ENCODE measurements at regions not wholly inside any gene's neighbourhood (a gene's known extent, or its start where the extent isn't known, plus 50 kb on each side); places are given as distances from the start of the nearest gene placed in this dataset.
"Not testable (repeated sequence)": the region's sequence is repeated elsewhere in the genome, so short reads cannot be mapped to it uniquely, and the experiment has no call there.

DNA sequence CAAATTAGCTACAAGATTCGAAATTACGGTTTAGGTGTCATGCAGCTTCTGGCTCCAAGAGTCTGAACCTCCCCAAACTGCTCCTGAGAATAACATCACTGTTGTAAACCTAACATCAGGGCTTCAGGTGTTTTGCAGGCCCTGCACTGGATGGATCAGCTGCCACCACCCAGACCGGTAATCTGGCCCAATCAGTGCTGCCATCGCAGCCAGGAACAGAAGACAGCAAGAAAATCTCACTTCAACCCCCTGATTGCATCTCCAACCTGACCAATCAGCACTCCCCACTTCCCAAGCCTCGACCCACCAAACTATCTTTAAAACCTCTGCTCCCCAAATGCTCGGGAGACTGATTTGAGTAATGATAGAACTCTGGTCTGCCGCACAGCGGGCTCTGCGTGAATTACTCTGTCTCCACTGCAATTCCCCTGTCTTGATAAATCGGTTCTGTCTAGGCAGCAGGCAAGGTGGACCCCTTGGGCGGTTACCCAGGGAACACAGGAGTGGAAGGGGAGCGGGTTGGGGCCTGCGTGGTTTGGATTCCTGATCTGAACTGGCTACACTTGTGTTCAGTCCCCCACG is 268.5 kb upstream of the SFSWAP start:
- no peak overlapping the region for H3K4me3 ChIP-seq (ENCODE audit: low read depth, low read length)
- DNase-seq (ENCODE audit: low read depth) = no peak
- TF ChIP-seq, protein P1, sequence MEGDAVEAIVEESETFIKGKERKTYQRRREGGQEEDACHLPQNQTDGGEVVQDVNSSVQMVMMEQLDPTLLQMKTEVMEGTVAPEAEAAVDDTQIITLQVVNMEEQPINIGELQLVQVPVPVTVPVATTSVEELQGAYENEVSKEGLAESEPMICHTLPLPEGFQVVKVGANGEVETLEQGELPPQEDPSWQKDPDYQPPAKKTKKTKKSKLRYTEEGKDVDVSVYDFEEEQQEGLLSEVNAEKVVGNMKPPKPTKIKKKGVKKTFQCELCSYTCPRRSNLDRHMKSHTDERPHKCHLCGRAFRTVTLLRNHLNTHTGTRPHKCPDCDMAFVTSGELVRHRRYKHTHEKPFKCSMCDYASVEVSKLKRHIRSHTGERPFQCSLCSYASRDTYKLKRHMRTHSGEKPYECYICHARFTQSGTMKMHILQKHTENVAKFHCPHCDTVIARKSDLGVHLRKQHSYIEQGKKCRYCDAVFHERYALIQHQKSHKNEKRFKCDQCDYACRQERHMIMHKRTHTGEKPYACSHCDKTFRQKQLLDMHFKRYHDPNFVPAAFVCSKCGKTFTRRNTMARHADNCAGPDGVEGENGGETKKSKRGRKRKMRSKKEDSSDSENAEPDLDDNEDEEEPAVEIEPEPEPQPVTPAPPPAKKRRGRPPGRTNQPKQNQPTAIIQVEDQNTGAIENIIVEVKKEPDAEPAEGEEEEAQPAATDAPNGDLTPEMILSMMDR (IDR thresholded peaks at IDR 0.05; ENCODE audit: control insufficient read depth, extremely low read depth, insufficient read depth) = no peak

- no peak for DNase-seq (ENCODE audit: low read depth)
- H3K4me3 ChIP-seq (ENCODE audit: low read depth, low read length) = no peak overlapping the region
- TF ChIP-seq, protein P1 (IDR thresholded peaks at IDR 0.05; ENCODE audit: control insufficient read depth, extremely low read depth, insufficient read depth) = no peak
These were observed 267.6 kb upstream of the SFSWAP start for GRCh38 chr12:131443019-131444000.

- no peak overlapping the region for H3K4me3 ChIP-seq (ENCODE audit: low read depth, low read length)
- DNase-seq (ENCODE audit: low read depth) = no peak
- TF ChIP-seq, protein P1 (IDR thresholded peaks at IDR 0.05; ENCODE audit: control insufficient read depth, extremely low read depth, insufficient read depth) = no peak
These were observed 266.4 kb upstream of the SFSWAP start for GRCh38 chr12:131444220-131445164.

DNA sequence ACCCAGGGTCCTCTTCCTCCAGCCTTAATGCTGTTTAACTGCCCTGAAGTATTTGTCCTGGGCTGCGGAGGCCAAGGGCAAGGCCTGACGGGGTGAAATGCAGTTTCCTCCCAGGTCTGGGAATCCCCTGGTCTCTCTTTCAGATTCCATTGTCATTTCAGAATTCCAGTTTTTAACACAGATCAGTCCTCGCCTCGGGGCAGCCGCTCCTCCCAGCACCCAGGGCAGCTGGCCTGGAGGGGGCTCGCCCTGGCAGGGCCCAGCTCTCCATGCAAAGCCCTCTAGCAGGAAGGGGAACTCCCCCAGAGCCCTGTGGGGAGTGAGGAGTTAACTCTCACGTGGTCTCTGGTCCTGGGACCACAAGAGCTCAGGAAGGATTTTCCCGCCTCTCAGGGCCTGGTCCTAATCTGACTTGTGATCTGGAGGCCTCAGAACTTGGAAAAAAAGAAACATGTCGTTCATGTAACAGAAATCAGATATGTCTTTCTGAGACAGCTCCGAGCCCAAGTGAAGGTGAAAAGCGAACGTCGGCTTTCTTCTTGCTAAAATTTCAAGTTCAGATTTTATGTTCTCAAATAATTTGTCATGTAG is 265.6 kb upstream of the SFSWAP start:
- DNase-seq (ENCODE audit: low read depth) = no peak
- H3K4me3 ChIP-seq (ENCODE audit: low read depth, low read length) = no peak overlapping the region
- TF ChIP-seq, protein P1 (IDR thresholded peaks at IDR 0.05; ENCODE audit: control insufficient read depth, extremely low read depth, insufficient read depth) = no peak

DNA sequence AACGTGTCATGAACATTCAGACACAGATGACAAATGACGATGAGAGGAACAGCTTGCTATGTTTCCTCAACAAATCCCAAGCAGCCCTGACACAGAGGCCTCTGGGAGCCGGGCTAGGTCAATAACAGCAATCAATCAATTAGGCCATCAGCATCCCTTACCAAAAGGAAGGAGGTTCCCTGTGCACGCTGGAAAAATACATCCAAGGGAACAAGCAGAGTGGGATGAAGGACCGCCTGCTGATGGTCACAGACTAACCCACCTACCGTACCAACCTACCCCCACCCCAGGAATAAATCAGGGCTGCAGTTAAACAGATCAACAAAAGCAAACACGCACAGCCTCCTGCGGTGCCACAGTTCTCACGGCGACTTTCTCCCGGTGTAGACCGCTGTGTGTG is 265.1 kb upstream of the SFSWAP start:
- TF ChIP-seq, protein P1 (IDR thresholded peaks at IDR 0.05; ENCODE audit: control insufficient read depth, extremely low read depth, insufficient read depth) = no peak
- H3K4me3 ChIP-seq (ENCODE audit: low read depth, low read length) = no peak overlapping the region
- no peak for DNase-seq (ENCODE audit: low read depth)

GRCh38 chr12:131447636-131448035 is 263.3 kb upstream of the SFSWAP start:
- not testable (repeated sequence) for H3K4me3 ChIP-seq (ENCODE audit: low read depth, low read length); DNase-seq (ENCODE audit: low read depth)

All from LNCaP clone FGC (cell line).